Posterior vena cava (tissue), 2 donors: ENCODE measurements at regions not wholly inside any gene's neighbourhood (a gene's known extent, or its start where the extent isn't known, plus 50 kb on each side); places are given as distances from the start of the nearest gene placed in this dataset.
"Not testable (repeated sequence)": the region's sequence is repeated elsewhere in the genome, so short reads cannot be mapped to it uniquely, and the experiment has no call there.

Experiments used
- DNase-seq: peaks from one replicate; pipeline ENCODE4 v3.0.0-alpha.2; 2020; ENCODE audit warnings: low spot score
- intact Hi-C, 2 donors: fragments of 100-400 bp; cut with DNase I; formaldehyde crosslinking; loops; one replicate each; pipeline versions ENCODE4 v1.14.1 to v1.14.2; 2022 to 2023
- donor health status: DM: yes; HTN: yes; CAD: no.
- donor health status: DM: yes; HTN: yes; CAD: no.

DNA sequence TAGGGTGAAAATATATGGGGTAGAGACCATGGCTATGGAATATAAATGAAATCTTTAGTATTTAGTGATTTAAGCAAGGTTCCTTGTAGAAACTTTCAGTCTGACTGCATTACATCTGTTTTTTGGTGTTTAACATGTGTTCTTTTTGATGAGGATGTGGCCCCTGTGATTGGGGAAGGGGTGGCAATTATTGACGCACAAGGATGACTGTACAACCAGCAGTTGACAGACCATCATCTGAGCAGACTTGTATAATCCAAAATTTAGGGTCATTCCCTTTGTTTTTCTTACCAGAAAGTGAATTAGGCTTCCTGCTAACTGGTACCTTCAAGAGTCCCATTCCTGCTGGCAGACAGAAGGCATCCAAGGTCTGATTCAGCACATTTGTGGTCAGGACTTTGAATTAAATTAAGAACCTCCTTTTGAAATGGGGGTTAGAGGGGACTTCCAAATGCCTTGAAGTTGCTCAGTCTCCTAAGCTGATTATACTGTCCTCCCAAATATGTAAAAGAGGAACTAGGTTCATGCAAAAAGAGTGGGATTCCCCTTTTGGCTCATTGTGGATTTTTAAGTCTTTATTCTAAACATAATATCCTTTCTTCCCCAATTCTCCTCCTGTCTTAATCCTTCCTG lies 112.4 kb upstream of the CXCL13 start:
- no peak for DNase-seq
- intact Hi-C loops, result no loop called here

GRCh38 chr4:77493829-77494551 lies 111.6 kb upstream of the CXCL13 start:
- intact Hi-C loops, result no loop called here

GRCh38 chr4:77496457-77496856 lies 109.2 kb upstream of the CXCL13 start:
- intact Hi-C loops, result no loop called here
- DNase-seq, result no peak

More at GRCh38 chr4:77493829-77494551, 111.6 kb upstream of the CXCL13 start:
- DNase-seq, result no peak

DNA sequence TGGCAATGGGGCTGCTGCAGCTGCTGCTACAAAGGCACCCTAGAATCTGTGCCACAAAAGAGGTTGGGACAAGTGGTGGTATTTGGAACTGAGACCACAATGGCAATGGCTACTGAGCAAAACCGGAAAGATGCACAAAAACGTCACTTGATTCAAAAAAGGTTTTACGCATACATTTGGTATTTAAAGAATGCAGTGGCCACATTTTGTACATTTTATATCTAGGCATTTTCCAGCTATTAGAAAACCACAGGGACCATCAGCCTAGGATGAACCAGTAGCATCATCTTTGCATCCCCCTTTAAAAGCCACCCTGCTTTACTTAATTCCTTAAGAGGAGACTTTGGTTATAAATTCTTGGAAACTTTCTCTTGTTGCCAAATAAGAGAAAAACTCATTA lies 104.8 kb upstream of the CXCL13 start:
- DNase-seq, result no peak
- intact Hi-C loops, result no loop called here

GRCh38 chr4:77501240-77501639 lies 104.4 kb upstream of the CXCL13 start:
- intact Hi-C loops, result no loop called here

GRCh38 chr4:77501851-77502250 lies 103.8 kb upstream of the CXCL13 start:
- DNase-seq, result no peak
- intact Hi-C loops, result no loop called here

More at GRCh38 chr4:77501240-77501639, 104.4 kb upstream of the CXCL13 start:
- no peak for DNase-seq

GRCh38 chr4:77504407-77504806 lies 101.2 kb upstream of the CXCL13 start:
- intact Hi-C loops, result no loop called here
- no peak for DNase-seq

GRCh38 chr4:77505275-77505957 lies 100.2 kb upstream of the CXCL13 start:
- intact Hi-C loops, result no loop called here
- no peak for DNase-seq

- intact Hi-C loops, result no loop called here
- no peak for DNase-seq
Observed at GRCh38 chr4:77505958-77506319, 99.7 kb upstream of the CXCL13 start.

DNA sequence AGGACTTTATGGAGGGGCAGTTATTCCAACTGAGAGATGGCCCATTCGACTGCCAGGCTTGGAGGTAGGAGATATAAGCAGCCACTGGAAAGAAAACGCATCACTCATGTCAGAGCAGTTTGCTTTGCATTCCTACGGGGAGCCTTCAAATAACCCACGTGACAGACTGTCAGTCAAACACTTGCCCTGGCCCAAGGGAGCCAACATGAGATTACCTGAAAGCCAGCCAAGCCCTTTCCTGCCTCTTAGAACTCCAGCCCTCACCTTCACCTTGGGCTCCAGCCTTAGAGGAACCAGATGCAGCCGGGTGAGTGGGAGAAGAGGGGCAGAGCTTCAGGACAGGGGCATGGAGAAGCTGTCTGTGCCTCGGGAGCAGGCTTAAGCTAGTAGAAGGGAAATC lies 95.3 kb upstream of the CXCL13 start:
- intact Hi-C loops, result loop anchor here in 1 of 2 donors (5.0 kb wide), 1 partner anchor 312 kb away; no protein-coding TSS in a partner anchor
- no peak for DNase-seq

- intact Hi-C loops, result no loop called here
- no peak for DNase-seq
Observed at GRCh38 chr4:77525538-77525937, 80.1 kb upstream of the CXCL13 start.

DNA sequence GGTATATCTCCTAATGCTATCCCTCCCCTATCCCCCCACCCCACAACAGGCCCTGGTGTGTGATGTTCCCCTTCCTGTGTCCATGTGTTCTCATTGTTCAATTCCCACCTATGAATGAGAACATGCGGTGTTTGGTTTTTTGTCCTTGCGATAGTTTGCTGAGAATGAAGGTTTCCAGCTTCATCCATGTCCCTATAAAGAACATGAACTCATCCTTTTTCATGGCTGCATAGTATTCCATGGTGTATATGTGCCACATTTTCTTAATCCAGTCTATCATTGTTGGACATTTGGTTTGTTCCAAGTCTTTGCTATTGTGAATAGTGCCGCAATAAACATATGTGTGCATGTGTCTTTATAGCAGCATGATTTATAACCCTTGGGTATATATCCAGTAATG lies 77.7 kb upstream of the CXCL13 start:
- intact Hi-C loops, DNase-seq: not testable (repeated sequence)

GRCh38 chr4:77538144-77538543 lies 67.5 kb upstream of the CXCL13 start:
- no peak for DNase-seq
- intact Hi-C loops, result no loop called here

- no peak for DNase-seq
- intact Hi-C loops, result no loop called here
Observed at GRCh38 chr4:77538574-77539157, 67.0 kb upstream of the CXCL13 start.
